Peyer's patch (tissue), 4 donors: ENCODE measurements at regions not wholly inside any gene's neighbourhood (a gene's known extent, or its start where the extent isn't known, plus 50 kb on each side); places are given as distances from the start of the nearest gene placed in this dataset.

Experiments used
- CTCF ChIP-seq, 6 experiments: fragments of 450-650 bp in 4 of 6; fragments of 200-600 bp in 2 of 6; sonication (generic) in 1 of 6; IDR thresholded peaks; one replicate each; pipeline ENCODE4 v1.5.1; 2017 to 2019; ENCODE audit warnings: antibody characterized with exemption in 6 of 6, mild to moderate bottlenecking in 3 of 6, moderate library complexity in 1 of 6
- POLR2A ChIP-seq, 2 donors: fragments of 450-650 bp; IDR thresholded peaks; one replicate each; pipeline ENCODE4 v1.5.1; 2017; ENCODE audit warnings: antibody characterized with exemption in 2 of 2, mild to moderate bottlenecking in 2 of 2, moderate library complexity in 2 of 2

- TF ChIP-seq CTCF (IDR thresholded peaks at IDR 0.05) = no peak
- no peak for TF ChIP-seq POLR2A (IDR thresholded peaks at IDR 0.05)
Measured at GRCh38 chr3:24769918-24770317, 275.3 kb upstream of the THRB start.
